MCF 10A (cell line): ENCODE measurements at regions not wholly inside any gene's neighbourhood (a gene's known extent, or its start where the extent isn't known, plus 50 kb on each side); places are given as distances from the start of the nearest gene placed in this dataset.

ENCODE experiments used
- BruUV-seq: library from RNA; stranded (reverse); fragments of 400-500 nt; replicated peaks from 2 replicates; lab custom pipeline; 2021; lab: Mats Ljungman, UMichigan
- CTCF ChIA-PET: fragments of 300-600 bp; sonication (Branson Sonifier 250); formaldehyde crosslinking; extraction: SDS; loops from one replicate; lab custom pipeline; 2021; ENCODE audit warnings: antibody characterized with exemption, inconsistent platforms; lab: Yijun Ruan, JAX
- POLR2A ChIA-PET: fragments of 300-600, 350-650 bp; sonication (Branson Sonifier 250); formaldehyde crosslinking; extraction: SDS; loops from one replicate; lab custom pipeline; 2020; ENCODE audit warnings: antibody characterized with exemption, inconsistent platforms; lab: Yijun Ruan, JAX
- DNase-seq: peaks from one replicate; pipeline ENCODE4 v3.0.0-alpha.2; 2018; ENCODE audit not compliant: unreplicated experiment
- H3K27ac Mint-ChIP-seq: one replicate; pipeline ENCODE4 v1.8.0; 2022; ENCODE audit warnings: mild to moderate bottlenecking, low read depth, mixed read lengths; ENCODE audit not compliant: unreplicated experiment
- H3K27me3 Mint-ChIP-seq: one replicate; pipeline ENCODE4 v1.8.0; 2022; ENCODE audit warnings: mixed read lengths; ENCODE audit not compliant: insufficient read depth, unreplicated experiment
- H3K36me3 Mint-ChIP-seq: one replicate; pipeline ENCODE4 v1.8.0; 2022; ENCODE audit warnings: mild to moderate bottlenecking, moderate library complexity, mixed read lengths; ENCODE audit not compliant: insufficient read depth, unreplicated experiment
- H3K4me1 Mint-ChIP-seq: one replicate; pipeline ENCODE4 v1.8.0; 2022; ENCODE audit warnings: mixed read lengths; ENCODE audit not compliant: insufficient read depth, unreplicated experiment
- H3K4me3 Mint-ChIP-seq: one replicate; pipeline ENCODE4 v1.8.0; 2022; ENCODE audit warnings: mild to moderate bottlenecking, moderate library complexity, mixed read lengths; ENCODE audit not compliant: unreplicated experiment
- H3K9me3 Mint-ChIP-seq: one replicate; pipeline ENCODE4 v1.8.0; 2022; ENCODE audit warnings: mixed read lengths; ENCODE audit not compliant: unreplicated experiment
- intact Hi-C: fragments of 100-400 bp; cut with micrococcal nuclease; formaldehyde crosslinking; loops from 2 replicates; pipeline ENCODE4 v1.14.1; 2022
- TF ChIP-seq, protein P1 (sequence below): fragments of 200-600 bp; IDR thresholded peaks from one replicate; pipeline ENCODE4 v1.8.0; 2022; ENCODE audit warnings: antibody characterized with exemption, mild to moderate bottlenecking; ENCODE audit not compliant: unreplicated experiment

GRCh38 chr18:72692086-72692485 is 147.9 kb upstream of the CBLN2 start:
- CTCF ChIA-PET, result interaction anchor here (0.6 to 1.5 kb wide), 2 partner anchors 444 to 989 kb away, joined by 3 to 5 read pairs; no protein-coding TSS in a partner anchor
- Mint-ChIP-seq H3K4me3 (peak overlapping the region; percentile 38), H3K36me3 (no peaks in the 10 kb centered on the region), H3K9me3 (no peaks in the 10 kb centered on the region), H3K27ac (no peak overlapping the region), H3K4me1 (no peaks in the 10 kb centered on the region), H3K27me3 (no peaks in the 10 kb centered on the region)
- intact Hi-C loops, result no loop called here
- DNase-seq, result no peak
- TF ChIP-seq, protein P1, sequence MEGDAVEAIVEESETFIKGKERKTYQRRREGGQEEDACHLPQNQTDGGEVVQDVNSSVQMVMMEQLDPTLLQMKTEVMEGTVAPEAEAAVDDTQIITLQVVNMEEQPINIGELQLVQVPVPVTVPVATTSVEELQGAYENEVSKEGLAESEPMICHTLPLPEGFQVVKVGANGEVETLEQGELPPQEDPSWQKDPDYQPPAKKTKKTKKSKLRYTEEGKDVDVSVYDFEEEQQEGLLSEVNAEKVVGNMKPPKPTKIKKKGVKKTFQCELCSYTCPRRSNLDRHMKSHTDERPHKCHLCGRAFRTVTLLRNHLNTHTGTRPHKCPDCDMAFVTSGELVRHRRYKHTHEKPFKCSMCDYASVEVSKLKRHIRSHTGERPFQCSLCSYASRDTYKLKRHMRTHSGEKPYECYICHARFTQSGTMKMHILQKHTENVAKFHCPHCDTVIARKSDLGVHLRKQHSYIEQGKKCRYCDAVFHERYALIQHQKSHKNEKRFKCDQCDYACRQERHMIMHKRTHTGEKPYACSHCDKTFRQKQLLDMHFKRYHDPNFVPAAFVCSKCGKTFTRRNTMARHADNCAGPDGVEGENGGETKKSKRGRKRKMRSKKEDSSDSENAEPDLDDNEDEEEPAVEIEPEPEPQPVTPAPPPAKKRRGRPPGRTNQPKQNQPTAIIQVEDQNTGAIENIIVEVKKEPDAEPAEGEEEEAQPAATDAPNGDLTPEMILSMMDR, result no peak
- POLR2A ChIA-PET, result no interaction called here
- no TSS peak for BruUV-seq

DNA sequence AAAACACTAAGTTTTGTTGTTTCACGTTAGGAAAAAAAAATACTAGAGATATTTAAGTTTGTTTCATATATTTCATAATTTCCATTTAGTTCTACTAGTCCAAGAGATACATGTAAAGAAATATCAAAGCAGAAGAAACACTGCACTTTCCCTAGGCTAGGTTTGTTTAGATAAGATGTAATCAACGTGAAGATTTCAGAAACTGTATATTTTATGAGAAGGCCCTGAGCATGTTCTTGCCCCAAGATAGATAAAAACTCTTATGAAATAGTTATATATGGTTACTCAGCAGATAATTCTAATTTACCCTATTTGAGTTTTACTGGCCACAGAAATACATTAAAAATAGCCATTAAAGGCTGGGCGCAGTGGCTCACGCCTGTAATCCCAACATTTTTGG is 143.6 kb upstream of the CBLN2 start:
- H3K27me3 Mint-ChIP-seq, result no peaks in the 10 kb centered on the region
- no peaks in the 10 kb centered on the region for H3K9me3 Mint-ChIP-seq
- TF ChIP-seq, protein P1, result no peak
- ChIA-PET POLR2A (no interaction called here), CTCF (no interaction called here)
- no peaks in the 10 kb centered on the region for H3K36me3 Mint-ChIP-seq
- H3K4me1 Mint-ChIP-seq, result no peaks in the 10 kb centered on the region
- no peak for DNase-seq
- intact Hi-C loops, result no loop called here
- H3K4me3 Mint-ChIP-seq, result no peak overlapping the region
- BruUV-seq, result no TSS peak
- no peak overlapping the region for H3K27ac Mint-ChIP-seq

- intact Hi-C loops, result no loop called here
- peaks cover 6% of the 10 kb centered on the region for H3K27me3 Mint-ChIP-seq
- DNase-seq, result no peak
- H3K36me3 Mint-ChIP-seq, result no peaks in the 10 kb centered on the region
- TF ChIP-seq, protein P1, result no peak
- no TSS peak for BruUV-seq
- H3K4me3 Mint-ChIP-seq, result no peak overlapping the region
- no peak overlapping the region for H3K27ac Mint-ChIP-seq
- H3K9me3 Mint-ChIP-seq, result no peaks in the 10 kb centered on the region
- H3K4me1 Mint-ChIP-seq, result no peaks in the 10 kb centered on the region
- POLR2A ChIA-PET, result no interaction called here
- CTCF ChIA-PET, result interaction anchor here (0.7 kb wide), 1 partner anchor 85 kb away, joined by 3 read pairs; no protein-coding TSS in a partner anchor
Measured at GRCh38 chr18:72675394-72675793, 131.3 kb upstream of the CBLN2 start.

DNA sequence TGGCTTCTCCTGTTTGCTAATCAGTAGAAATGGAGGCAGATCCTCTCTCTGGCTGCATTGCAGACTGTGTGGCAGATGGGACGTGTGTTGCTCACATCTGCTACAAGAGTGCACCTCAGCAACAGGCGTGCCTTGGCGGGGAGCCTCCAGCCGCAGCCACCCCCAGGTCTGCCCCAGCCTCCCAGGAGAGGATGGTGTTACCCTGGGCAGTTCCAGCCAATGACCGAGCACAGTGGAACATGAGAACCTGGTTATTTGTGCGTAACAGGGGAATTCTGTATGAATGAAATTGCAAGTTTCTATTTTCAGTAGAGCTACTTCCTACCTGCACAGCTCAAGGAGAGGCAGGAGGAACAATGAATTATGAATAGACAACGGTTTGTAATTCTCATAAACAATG is 130.6 kb upstream of the CBLN2 start:
- DNase-seq, result no peak
- intact Hi-C loops, result no loop called here
- no TSS peak for BruUV-seq
- TF ChIP-seq, protein P1, result no peak
- Mint-ChIP-seq H3K9me3 (no peaks in the 10 kb centered on the region), H3K36me3 (no peaks in the 10 kb centered on the region), H3K27me3 (peaks cover 6% of the 10 kb centered on the region), H3K27ac (no peak overlapping the region), H3K4me1 (no peaks in the 10 kb centered on the region), H3K4me3 (no peak overlapping the region)
- POLR2A ChIA-PET, result no interaction called here
- CTCF ChIA-PET, result interaction anchor here (0.7 to 0.8 kb wide), 4 partner anchors 85 to 1897 kb away, joined by 3 read pairs; no protein-coding TSS in a partner anchor
